GM19023 (cell line): ENCODE measurements at regions not wholly inside any gene's neighbourhood (a gene's known extent, or its start where the extent isn't known, plus 50 kb on each side); places are given as distances from the start of the nearest gene placed in this dataset.

Experiments used
- ATAC-seq: cut with Tn5 transposase; IDR thresholded peaks from one replicate; pipeline ENCODE4 v1.9.1; 2021; ENCODE audit warnings: mild to moderate bottlenecking, moderate library complexity; ENCODE audit not compliant: unreplicated experiment

- no peak for ATAC-seq
These were observed 103.1 kb upstream of the CDH11 start for GRCh38 chr16:65224994-65225393.

GRCh38 chr16:65224471-65224870, 102.6 kb upstream of the CDH11 start:
- ATAC-seq = no peak

- ATAC-seq = no peak
These were observed 101.5 kb upstream of the CDH11 start for GRCh38 chr16:65223335-65223734.

GRCh38 chr16:65222536-65222935, 100.7 kb upstream of the CDH11 start:
- no peak for ATAC-seq

- ATAC-seq = no peak
These were observed 100.2 kb upstream of the CDH11 start for GRCh38 chr16:65222049-65222448.

GRCh38 chr16:65219786-65220185, 97.9 kb upstream of the CDH11 start:
- no peak for ATAC-seq

- ATAC-seq = no peak
These were observed 96.5 kb upstream of the CDH11 start for GRCh38 chr16:65218348-65218747.

GRCh38 chr16:65213866-65214595, 92.2 kb upstream of the CDH11 start:
- ATAC-seq = no peak

GRCh38 chr16:65212791-65213190, 90.9 kb upstream of the CDH11 start:
- ATAC-seq = no peak

- no peak for ATAC-seq
These were observed 90.4 kb upstream of the CDH11 start for GRCh38 chr16:65212240-65212639.

GRCh38 chr16:65202461-65202860, 80.6 kb upstream of the CDH11 start:
- ATAC-seq = no peak

- no peak for ATAC-seq
These were observed 79.6 kb upstream of the CDH11 start for GRCh38 chr16:65201511-65201910.

- ATAC-seq = no peak
These were observed 79.0 kb upstream of the CDH11 start for GRCh38 chr16:65200857-65201256.

GRCh38 chr16:65200156-65200773, 78.4 kb upstream of the CDH11 start:
- ATAC-seq = no peak

GRCh38 chr16:65196420-65197075, 74.7 kb upstream of the CDH11 start:
- ATAC-seq = no peak

GRCh38 chr16:65195998-65196397, 74.1 kb upstream of the CDH11 start:
- no peak for ATAC-seq

- ATAC-seq = no peak
These were observed 63.4 kb upstream of the CDH11 start for GRCh38 chr16:65185241-65185778.

GRCh38 chr16:65181071-65181561, 59.3 kb upstream of the CDH11 start:
- no peak for ATAC-seq

GRCh38 chr16:65178151-65178550, 56.3 kb upstream of the CDH11 start:
- ATAC-seq = no peak

- ATAC-seq = no peak
These were observed 54.7 kb upstream of the CDH11 start for GRCh38 chr16:65176603-65177002.

GRCh38 chr16:65172356-65172755, 50.5 kb upstream of the CDH11 start:
- ATAC-seq = no peak
